C4-2B (cell line): ENCODE measurements at regions not wholly inside any gene's neighbourhood (a gene's known extent, or its start where the extent isn't known, plus 50 kb on each side); places are given as distances from the start of the nearest gene placed in this dataset.

Experiments used
- CTCF ChIP-seq: fragments of 450-650 bp; conservative IDR thresholded peaks from 2 replicates; pipeline ENCODE4 v1.5.1; 2017; ENCODE audit warnings: mild to moderate bottlenecking
- ZFX ChIP-seq: fragments of 450-650 bp; IDR thresholded peaks from 2 replicates; pipeline ENCODE4 v1.6.1; 2017

DNA sequence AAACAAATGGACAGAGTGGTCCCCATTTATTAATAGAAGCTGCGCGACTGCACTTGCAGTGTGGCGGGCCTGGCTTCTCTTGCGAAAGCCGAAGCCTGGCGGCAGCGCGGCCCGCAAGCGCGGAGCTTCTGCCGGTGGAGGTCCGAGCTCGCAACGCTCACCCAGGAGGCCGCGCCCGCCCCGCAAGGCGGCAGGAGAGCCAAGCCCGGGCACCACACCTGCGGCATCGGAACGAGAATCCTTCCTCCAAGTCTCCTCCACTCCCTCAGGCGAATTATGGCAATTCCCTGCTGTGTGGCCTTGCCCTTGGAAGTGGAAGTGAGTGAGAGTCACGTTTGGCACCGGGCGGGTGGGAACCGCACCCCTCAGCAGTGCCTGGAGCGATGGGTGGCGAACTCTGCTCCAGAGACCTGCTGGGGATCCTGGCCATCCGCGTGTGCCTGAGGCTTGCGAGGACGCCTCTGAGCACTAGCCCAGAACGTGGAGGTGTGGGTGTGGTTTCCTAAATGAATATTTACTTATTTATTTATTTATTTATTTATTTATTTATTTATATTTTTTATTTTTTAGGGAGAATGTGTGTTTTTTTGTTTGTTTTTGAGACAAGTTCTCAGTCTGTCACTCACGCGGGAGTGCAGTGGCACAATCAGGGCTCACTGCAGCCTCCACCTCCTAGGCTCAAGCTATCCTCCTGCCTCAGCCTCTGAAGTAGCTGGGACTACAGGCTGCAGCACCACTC lies 133.7 kb upstream of the UBE2E1 start:
- TF ChIP-seq CTCF (no peak), ZFX (no peak)
